IPS-20b (cell line): ENCODE measurements at regions not wholly inside any gene's neighbourhood (a gene's known extent, or its start where the extent isn't known, plus 50 kb on each side); places are given as distances from the start of the nearest gene placed in this dataset.

Experiments used
- H3K27ac ChIP-seq: one replicate; pipeline ENCODE4 v1.5.1; 2013; ENCODE audit warnings: low read length
- H3K27me3 ChIP-seq: 2 replicates; pipeline ENCODE4 v1.6.1; 2013; ENCODE audit warnings: mild to moderate bottlenecking, low read length, inconsistent platforms; ENCODE audit not compliant: insufficient read depth
- H3K36me3 ChIP-seq: 2 replicates; pipeline ENCODE4 v1.6.1; 2013; ENCODE audit warnings: low read depth, mild to moderate bottlenecking, inconsistent platforms, low read length, moderate library complexity; ENCODE audit not compliant: insufficient read depth
- H3K4me1 ChIP-seq: 2 replicates; pipeline ENCODE4 v1.6.1; 2013; ENCODE audit warnings: mild to moderate bottlenecking, control low read depth, inconsistent platforms, low read length, moderate library complexity; ENCODE audit not compliant: insufficient read depth
- H3K4me3 ChIP-seq: 2 replicates; pipeline ENCODE4 v1.5.1; 2013; ENCODE audit warnings: mild to moderate bottlenecking, low read length, inconsistent platforms
- H3K9ac ChIP-seq: 2 replicates; pipeline ENCODE4 v1.6.1; 2013; ENCODE audit warnings: low read depth, mild to moderate bottlenecking, inconsistent platforms, low read length, moderate library complexity
- H3K9me3 ChIP-seq: 2 replicates; pipeline ENCODE4 v1.6.1; 2013; ENCODE audit warnings: mild to moderate bottlenecking, low read depth, low read length, inconsistent platforms; ENCODE audit not compliant: insufficient read depth

DNA sequence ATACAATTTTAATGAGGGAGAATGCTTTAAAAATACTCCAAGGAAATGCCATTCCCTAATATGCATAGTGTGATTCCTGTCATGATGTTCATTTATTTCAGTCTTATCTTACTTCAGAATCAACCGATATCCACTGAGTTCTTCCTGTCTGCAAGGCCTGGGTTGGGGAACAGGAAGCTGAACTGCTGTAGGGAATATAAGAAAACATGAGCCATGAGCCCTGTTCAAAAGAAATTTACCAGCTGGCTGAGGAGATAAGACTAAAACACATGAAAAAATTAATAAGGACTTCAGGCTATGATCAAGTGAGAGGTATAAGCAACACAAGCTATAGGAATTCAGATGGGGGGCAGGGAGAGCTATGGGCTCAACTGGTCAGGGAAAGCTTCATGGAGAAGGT, 184.7 kb downstream of the PLPP4 start:
- no peaks in the 10 kb centered on the region for H3K36me3 ChIP-seq
- H3K4me3 ChIP-seq: no peak overlapping the region
- no peak overlapping the region for H3K9ac ChIP-seq

DNA sequence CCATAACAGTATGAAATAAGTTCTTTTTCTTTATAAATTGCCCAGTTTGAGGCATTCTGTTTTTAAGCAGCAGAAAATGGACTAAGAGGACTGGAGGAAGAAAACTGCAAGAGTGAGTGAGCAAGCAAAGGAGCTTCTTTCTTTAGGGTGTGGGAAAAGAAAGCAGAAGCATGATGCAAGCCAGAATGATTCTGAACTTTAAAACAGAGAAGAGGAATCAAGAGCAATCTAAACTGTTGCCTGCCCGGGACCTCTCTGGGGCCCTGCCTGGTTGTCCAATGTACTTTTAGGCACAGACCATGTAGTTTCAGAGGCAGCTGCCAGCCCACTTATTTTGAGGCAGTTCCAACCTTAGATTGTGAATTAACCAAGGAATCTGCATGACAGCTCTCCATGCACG, 186.3 kb downstream of the PLPP4 start:
- Histone ChIP-seq H3K9me3 (no peaks in the 10 kb centered on the region), H3K36me3 (no peaks in the 10 kb centered on the region), H3K27ac (no peak overlapping the region), H3K4me1 (peaks cover 28% of the 10 kb centered on the region), H3K4me3 (no peak overlapping the region), H3K9ac (no peak overlapping the region), H3K27me3 (peaks cover 36% of the 10 kb centered on the region)

More for the DNA sequence above, 184.7 kb downstream of the PLPP4 start:
- H3K4me1 ChIP-seq: peaks cover 25% of the 10 kb centered on the region
- no peak overlapping the region for H3K27ac ChIP-seq
- H3K9me3 ChIP-seq: no peaks in the 10 kb centered on the region
- peaks cover 30% of the 10 kb centered on the region for H3K27me3 ChIP-seq

DNA sequence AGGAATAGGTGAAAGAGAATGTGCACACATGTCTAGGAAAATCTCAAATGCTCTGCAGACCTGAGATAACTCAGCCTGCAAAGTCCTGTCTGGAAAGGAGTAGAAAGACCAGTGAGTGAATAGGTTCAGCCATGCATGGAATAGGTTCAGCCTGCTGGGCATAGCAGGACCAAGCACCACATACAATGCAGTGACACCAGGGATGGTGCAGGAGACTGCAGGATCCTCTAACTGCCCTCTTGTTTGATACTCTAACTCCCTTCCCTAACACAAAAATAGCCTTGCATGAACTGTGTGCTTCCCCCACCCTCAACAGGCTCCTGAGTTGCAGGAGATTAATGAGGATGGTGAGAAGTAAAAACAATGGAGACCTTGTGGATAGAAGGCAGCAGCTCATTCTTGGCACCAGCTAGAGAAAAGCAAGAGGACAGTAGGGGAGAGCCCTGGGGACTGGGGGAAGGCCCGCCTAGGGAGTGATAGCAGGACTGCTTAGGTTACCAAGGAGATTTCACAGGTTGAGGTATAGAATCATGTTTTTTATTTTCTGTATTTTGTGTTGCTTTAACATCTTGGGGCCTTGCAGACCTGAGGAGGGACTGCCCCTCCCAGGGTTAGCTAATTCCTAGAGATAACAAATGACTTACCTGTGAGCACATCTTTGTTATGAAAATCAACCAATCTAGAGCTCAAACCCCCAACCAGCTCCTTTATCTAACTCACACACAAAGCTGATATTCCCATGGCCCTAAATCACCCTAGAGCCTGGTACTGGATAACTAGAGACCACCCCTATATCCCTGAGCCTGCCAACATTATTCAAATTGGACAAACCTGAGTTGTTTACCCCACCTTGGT, 187.8 kb downstream of the PLPP4 start:
- Histone ChIP-seq H3K27ac (no peak overlapping the region), H3K9me3 (no peaks in the 10 kb centered on the region), H3K4me3 (peak overlapping the region; percentile 44), H3K9ac (no peak overlapping the region), H3K4me1 (peaks cover 28% of the 10 kb centered on the region), H3K27me3 (peaks cover 36% of the 10 kb centered on the region), H3K36me3 (no peaks in the 10 kb centered on the region)

DNA sequence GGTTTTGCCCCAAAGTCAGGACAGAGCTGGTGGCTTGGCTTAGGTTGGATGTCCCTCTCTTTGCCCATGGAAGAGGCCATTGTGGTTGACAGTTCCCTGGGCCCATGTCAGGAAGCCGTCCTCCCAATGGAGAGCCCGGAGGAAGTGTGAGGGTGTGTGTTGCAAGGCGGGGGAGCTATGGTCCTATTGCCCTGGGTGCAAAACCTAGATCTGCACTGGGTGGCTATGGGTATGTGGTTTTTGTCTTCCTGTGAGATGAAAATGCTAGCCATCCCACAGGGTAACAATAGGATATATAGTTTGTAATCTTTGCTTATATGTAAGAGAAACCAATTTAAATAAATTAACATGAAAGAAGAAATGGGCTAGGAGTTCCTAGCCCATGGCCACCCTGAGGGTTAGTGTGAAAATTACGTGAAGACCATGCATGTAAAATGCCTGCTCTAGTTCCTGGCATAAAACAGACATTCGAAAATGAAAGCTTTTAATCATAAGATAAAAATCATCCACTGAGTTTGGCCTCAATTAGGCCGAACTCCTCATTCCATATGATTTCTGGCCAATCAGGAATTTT, 189.2 kb downstream of the PLPP4 start:
- no peaks in the 10 kb centered on the region for H3K9me3 ChIP-seq
- H3K4me1 ChIP-seq: peaks cover 28% of the 10 kb centered on the region
- H3K27me3 ChIP-seq: peaks cover 36% of the 10 kb centered on the region
- H3K27ac ChIP-seq: no peak overlapping the region
- no peak overlapping the region for H3K4me3 ChIP-seq
- no peaks in the 10 kb centered on the region for H3K36me3 ChIP-seq
- no peak overlapping the region for H3K9ac ChIP-seq

DNA sequence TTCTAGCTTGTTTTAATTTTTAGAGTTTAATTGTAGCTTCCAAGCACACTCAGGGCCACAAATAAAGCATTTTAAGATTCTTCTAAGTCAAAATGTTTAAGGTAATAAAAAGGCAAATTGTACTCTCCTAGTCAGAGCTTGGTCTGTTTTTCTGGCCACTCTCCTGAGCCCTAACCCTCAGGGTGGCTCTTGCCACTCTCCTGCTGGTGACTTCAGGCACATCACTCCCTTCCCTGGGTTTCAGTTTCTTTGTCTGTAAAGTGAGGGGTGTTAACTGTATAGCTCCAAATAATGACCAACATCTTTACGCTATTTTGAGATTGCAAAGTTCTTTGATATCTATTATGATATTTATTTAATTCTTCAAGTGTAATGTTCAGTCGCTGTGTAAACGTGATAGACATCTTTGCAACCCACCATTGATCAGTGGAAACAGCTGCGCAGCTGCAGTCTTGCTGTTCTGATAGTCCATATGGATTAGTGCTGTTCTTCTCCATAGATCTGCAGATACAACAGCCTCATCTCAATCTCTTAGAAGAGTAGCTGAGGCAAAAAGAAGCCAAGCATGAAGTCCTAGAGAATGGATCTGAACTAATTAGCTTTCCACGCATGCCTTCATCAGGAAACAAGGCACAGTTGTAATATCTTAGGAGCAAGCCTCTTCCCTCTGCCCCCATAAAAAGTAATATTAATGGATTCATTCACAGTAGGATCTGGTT, 189.9 kb downstream of the PLPP4 start:
- Histone ChIP-seq H3K4me3 (no peak overlapping the region), H3K27me3 (peaks cover 31% of the 10 kb centered on the region), H3K36me3 (no peaks in the 10 kb centered on the region), H3K9ac (no peak overlapping the region), H3K27ac (no peak overlapping the region), H3K4me1 (peaks cover 28% of the 10 kb centered on the region), H3K9me3 (no peaks in the 10 kb centered on the region)

DNA sequence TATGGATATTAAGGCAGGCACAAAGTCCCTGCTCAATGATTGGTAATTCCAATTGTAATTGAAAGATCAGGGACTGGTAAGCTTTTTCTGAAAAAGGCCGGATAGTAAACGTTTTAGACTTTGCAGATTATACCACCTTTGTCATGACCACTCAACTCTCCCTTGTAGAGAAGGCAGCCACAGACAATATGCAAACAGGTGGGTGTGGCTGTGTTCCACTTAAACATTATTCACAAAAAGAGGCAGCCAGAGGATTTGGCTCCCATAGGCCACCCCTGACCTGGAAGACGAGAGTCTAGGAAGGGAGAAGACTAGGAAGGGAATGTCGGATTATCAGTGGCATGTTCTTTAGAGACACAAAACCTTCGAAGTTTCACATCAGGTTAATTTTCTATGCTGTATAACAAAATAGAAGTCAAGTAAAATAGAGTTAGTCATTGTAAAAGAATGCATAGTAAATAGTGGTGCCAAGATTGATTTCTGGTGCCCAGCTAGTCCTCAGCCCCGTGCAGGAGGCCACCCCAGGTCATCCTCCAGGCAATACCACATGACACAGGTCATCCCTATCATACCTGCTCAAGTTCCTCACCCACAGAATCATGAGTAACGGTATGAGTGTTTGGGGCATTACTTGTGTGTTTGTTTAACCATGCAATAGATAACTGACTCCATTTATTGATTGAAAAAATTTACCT, 193.8 kb downstream of the PLPP4 start:
- H3K4me3 ChIP-seq: no peak overlapping the region

DNA sequence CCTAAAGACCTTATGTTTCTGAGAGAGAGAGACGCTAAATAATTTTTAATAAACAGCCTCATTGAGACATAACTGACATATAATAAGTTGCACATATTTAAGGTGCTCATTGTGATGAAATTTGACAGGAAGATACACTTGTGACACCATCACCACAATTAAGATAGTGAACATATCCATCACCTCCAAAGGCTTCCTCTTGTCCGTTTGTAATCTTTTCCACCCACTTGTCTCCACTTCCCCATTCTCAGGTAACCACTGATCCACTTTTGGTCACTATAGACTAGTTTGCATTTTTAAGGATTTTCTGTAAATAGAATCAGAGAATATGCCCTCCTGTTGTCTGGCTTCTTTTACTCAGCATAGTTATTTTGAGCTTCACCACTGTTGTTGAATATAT, 195.1 kb upstream of the WDR11 start:
- H3K36me3 ChIP-seq: no peaks in the 10 kb centered on the region
- H3K27me3 ChIP-seq: no peaks in the 10 kb centered on the region
- no peak overlapping the region for H3K9ac ChIP-seq
- H3K4me1 ChIP-seq: no peaks in the 10 kb centered on the region
- H3K27ac ChIP-seq: no peak overlapping the region
- H3K4me3 ChIP-seq: no peak overlapping the region
- H3K9me3 ChIP-seq: no peaks in the 10 kb centered on the region

More for the DNA sequence above, 193.8 kb downstream of the PLPP4 start:
- no peaks in the 10 kb centered on the region for H3K9me3 ChIP-seq
- H3K9ac ChIP-seq: no peak overlapping the region
- H3K4me1 ChIP-seq: peaks cover 11% of the 10 kb centered on the region
- H3K27ac ChIP-seq: no peak overlapping the region
- peaks cover 6% of the 10 kb centered on the region; the same call in 1 of the 2 replicates for H3K27me3 ChIP-seq
- no peaks in the 10 kb centered on the region for H3K36me3 ChIP-seq

DNA sequence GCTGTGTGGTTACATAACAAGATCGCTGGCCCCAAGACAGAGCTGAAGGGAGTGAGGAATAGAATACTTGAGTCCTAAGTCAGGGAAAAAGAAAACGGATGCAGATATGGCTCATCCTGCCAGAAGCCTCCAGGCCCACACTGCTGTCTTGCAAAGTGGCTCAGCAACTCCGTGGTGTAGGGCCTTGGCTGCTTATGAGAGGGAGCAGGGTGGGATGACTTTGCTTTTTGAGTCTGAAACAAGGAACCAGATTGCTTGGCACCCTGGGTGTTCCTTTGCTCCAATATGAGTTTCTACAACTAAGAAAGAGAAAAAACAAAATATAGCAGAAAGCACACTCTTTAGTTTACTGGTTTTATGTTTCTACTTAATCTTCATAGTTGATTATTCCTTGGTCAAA, 193.8 kb upstream of the WDR11 start:
- Histone ChIP-seq H3K9me3 (no peaks in the 10 kb centered on the region), H3K27me3 (no peaks in the 10 kb centered on the region), H3K4me1 (no peaks in the 10 kb centered on the region), H3K36me3 (no peaks in the 10 kb centered on the region), H3K27ac (no peak overlapping the region), H3K9ac (no peak overlapping the region), H3K4me3 (no peak overlapping the region)

DNA sequence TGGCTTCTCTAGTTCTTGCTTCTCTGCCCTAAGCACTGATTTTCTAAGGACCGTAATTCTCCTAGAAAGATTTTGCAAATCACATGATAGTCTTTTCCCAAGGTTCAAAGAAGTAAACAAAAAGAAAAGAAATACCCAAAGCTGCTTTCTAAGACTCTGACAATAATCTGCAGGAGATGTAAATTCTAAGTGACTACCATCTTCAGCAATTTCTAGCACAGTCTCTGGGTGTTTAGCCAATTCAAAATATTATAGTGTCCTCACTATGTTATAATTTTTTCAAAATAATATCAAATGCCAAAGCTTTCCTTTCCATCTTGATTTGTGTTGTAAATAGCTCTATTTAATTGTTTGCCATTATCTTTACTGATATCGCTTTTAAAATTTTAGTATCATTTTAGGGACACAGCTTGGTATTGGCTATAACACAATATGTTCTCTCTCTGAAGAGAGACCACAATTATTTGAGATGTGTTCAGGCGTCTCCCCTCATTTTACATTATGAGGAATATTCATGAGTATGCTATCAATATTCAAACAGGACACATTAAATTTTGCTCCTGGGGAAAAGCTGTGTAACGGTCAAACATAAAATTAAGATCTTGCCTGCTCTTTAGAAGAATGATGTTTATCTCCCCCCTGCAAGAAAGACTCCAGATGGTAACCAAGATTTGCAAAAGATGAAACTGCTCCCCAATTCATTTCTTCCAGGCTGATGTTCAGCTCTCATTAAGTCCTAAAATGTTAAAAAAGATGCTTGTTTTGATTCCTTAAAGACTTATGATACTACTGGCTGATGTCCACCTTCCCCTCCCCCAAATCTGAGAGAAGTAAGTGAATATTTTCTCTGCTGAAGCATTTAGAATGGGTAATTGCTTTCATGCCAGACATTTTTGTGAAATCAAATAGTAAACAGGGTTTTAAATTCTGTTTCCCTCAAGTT, 191.9 kb upstream of the WDR11 start:
- Histone ChIP-seq H3K36me3 (no peaks in the 10 kb centered on the region), H3K9ac (no peak overlapping the region), H3K4me1 (no peaks in the 10 kb centered on the region), H3K4me3 (no peak overlapping the region), H3K9me3 (no peaks in the 10 kb centered on the region), H3K27ac (no peak overlapping the region), H3K27me3 (no peaks in the 10 kb centered on the region)

DNA sequence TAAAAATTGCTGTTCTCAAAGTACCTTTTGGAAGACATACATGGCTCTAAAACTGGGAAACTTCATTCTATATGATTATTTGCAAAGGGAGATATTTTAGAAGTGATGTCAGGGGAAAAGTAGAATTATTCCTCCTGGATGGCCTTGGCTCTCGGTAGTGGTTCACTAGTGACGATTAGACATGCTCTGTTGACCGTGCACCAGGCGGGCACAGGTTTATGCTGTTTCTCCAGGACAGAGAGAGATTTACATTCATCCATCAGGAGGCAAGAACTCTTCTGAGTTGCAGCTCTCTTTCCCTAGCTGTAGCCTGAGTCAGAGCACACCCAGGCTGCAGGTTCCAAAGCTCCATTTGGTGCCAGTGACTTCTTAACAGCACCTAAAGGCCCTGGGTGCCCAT, 184.9 kb upstream of the WDR11 start:
- H3K9ac ChIP-seq: no peak overlapping the region
- H3K4me3 ChIP-seq: no peak overlapping the region
- no peaks in the 10 kb centered on the region for H3K36me3 ChIP-seq
- no peaks in the 10 kb centered on the region for H3K27me3 ChIP-seq
- H3K4me1 ChIP-seq: no peaks in the 10 kb centered on the region
- H3K27ac ChIP-seq: no peak overlapping the region
- H3K9me3 ChIP-seq: no peaks in the 10 kb centered on the region

DNA sequence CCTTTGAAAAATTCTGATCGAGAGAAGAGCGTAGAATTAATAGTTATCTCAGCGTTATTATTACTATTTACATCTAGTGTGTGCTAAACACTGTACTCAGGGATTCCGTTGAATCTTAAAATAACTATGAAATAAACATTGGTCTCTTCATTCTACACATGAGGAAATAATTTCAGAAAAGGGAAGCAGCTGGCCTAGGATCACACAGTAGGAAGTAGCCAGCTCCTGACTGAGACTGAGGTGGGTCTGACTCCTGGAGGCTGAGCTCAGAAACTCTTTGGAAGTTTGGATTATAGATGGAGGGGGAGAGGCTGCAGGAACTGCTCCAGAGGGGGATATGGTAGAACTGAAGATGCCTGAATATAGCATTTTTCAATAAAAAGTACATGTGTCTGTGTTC, 183.9 kb upstream of the WDR11 start:
- Histone ChIP-seq H3K4me3 (no peak overlapping the region), H3K4me1 (no peaks in the 10 kb centered on the region), H3K27ac (no peak overlapping the region), H3K9ac (no peak overlapping the region), H3K36me3 (no peaks in the 10 kb centered on the region), H3K27me3 (no peaks in the 10 kb centered on the region), H3K9me3 (no peaks in the 10 kb centered on the region)
